Fibroblast of villous mesenchyme (primary cell): ENCODE measurements at regions not wholly inside any gene's neighbourhood (a gene's known extent, or its start where the extent isn't known, plus 50 kb on each side); places are given as distances from the start of the nearest gene placed in this dataset.

Experiments
- DNase-seq: peaks from one replicate; pipeline ENCODE4 v3.0.0-alpha.2; 2010; ENCODE audit warnings: low read depth
- H3K4me3 ChIP-seq: 2 replicates; pipeline ENCODE4 v1.5.1; 2011; ENCODE audit warnings: low read depth, mild to moderate bottlenecking, low read length
- CTCF ChIP-seq: IDR thresholded peaks from 2 replicates; pipeline ENCODE4 v1.5.1; 2012; ENCODE audit warnings: low read depth, mild to moderate bottlenecking, low read length; ENCODE audit not compliant: insufficient read depth

GRCh38 chr4:110967936-110968335 lies 345.1 kb upstream of the PITX2 start:
- TF ChIP-seq CTCF, result no peak
- DNase-seq, result no peak
- no peak overlapping the region for H3K4me3 ChIP-seq

DNA sequence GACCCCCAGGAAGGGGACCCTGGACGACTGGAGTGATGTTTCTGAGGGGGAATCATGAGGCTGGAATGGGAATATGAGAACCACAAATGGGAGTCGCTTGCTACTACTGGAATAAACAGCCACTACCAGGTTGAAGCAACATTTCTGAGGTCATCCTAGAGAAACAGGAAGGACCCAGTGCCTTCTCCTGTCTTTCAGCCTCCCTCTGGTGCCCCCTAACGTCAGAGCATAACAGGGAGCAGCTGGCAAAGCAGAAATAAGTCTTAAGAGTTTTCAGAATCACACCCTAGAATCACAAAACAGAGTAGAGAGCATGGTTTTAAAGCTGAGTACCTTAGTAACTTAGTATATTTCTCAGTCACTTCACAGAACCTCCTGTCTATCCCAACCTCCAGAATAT lies 347.8 kb upstream of the PITX2 start:
- peak; percentile 80 for DNase-seq
- H3K4me3 ChIP-seq, result no peak overlapping the region
- TF ChIP-seq CTCF, result peak; percentile 80

DNA sequence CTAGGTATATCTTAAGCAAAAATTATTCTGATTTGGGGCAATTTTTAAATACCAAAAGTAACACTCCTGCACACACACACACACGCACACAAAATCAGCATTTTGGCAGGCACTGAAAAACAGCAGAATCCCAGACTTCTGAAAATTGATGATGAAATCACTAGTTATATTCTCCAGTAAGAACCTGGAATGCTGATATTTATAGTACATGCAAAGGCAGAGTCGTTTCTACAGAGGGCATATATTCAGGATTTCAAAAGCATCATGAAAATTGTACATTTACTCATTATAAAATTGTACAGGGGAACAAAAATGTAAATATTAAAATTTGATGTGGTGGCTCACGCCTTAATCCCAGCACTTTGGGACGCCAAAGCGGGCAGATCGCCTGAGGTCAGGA lies 352.5 kb upstream of the PITX2 start:
- H3K4me3 ChIP-seq, result no peak overlapping the region
- DNase-seq, result no peak
- no peak for TF ChIP-seq CTCF

DNA sequence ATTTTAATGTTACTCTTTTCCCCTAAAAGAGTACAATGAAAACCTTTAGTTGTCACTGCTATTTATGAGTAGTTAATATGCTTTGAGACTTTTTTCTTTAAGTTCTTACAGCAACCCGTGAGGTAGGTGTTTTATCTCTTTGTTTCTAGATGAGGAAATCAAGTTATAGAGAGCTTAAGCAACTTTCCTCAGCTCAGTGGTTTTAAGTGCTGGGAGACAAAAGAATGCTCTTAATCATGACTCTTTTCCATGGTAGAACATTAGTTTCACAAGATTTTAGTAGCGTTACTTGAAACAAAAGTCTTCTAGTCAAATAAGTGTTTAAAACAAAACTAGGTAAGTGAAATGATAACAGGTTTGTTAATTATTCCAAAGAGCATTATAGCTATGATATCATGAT lies 354.7 kb upstream of the PITX2 start:
- peak; percentile 14 for DNase-seq
- H3K4me3 ChIP-seq, result no peak overlapping the region
- no peak for TF ChIP-seq CTCF

DNA sequence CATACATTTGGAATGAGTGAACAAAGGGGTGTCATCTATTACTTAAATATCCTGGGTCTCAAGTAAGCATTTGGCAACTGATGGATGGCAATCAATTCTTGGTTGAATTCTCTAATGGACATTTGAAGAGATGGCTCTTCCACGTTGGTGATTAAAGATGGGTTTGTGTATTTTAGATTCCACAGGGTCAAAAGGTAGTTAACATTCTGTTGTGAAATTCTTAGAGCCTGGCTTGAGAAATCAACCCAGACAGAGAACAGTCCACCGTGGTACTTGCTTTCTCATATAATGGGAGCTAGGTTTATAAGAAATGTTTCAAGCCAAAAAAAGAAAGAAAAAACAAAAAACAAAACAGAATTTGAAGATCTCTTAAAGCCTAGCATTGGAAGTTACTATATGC lies 355.9 kb upstream of the PITX2 start:
- TF ChIP-seq CTCF, result no peak
- no peak overlapping the region for H3K4me3 ChIP-seq
- DNase-seq, result no peak

DNA sequence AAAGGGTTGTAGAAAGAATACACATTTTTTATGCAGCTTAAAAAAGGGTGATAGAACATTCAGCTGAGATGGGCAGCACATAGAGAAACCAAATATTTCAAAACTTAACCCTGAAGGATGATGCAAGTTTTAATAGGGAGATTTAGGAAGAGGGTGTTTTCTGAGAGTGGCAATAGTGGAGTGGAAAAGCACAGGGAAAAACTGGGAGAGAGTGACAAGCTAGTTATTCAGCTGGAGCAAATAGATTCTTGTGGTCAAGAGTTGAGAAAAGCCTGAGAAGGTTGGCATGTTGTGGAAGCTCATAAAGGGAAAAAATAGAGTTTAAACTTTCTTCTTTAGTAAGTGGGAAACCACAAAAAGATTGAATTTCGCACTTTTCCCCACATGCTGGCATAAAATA lies 359.6 kb upstream of the PITX2 start:
- peak; percentile 62 for DNase-seq
- H3K4me3 ChIP-seq, result no peak overlapping the region
- no peak for TF ChIP-seq CTCF

DNA sequence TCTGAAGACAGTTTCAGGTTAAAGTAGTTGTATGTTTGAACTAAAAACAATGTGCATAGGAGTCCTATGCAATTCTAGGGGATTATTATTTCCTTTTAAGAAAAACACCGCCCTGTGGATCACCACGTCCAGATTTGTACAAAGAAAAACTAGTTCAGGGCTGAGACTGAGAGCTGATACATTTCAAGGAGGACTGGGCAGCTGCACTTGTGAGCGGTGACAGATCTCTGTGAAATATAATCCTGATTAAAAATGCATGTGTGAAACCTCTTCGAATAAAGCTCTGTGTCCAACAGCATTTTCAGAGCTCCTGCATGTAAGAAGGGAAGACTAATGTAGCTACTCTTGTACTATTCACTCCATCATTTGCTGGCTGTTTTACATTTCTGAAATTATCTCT lies 365.8 kb upstream of the PITX2 start:
- no peak overlapping the region for H3K4me3 ChIP-seq
- no peak for TF ChIP-seq CTCF
- no peak for DNase-seq
